Keratinocyte (primary cell): ENCODE measurements at regions not wholly inside any gene's neighbourhood (a gene's known extent, or its start where the extent isn't known, plus 50 kb on each side); places are given as distances from the start of the nearest gene placed in this dataset.

Experiments
- CTCF ChIP-seq, 3 experiments: IDR thresholded peaks in 1 of 3; conservative IDR thresholded peaks in 1 of 3; optimal IDR thresholded peaks in 1 of 3; 2 replicates in 2 of 3; 3 replicates in 1 of 3; pipeline versions ENCODE3 to v1.5.1; 2011; ENCODE audit warnings: low read length in 3 of 3, mild to moderate bottlenecking in 3 of 3, moderate library complexity in 2 of 3, control low read depth in 1 of 3, inconsistent platforms in 1 of 3; ENCODE audit not compliant: insufficient read depth in 2 of 3; ENCODE audit errors: extremely low read depth in 1 of 3
- EZH2 ChIP-seq: IDR thresholded peaks from one replicate; pipeline ENCODE4 v1.6.1; 2012; ENCODE audit warnings: inconsistent platforms, mild to moderate bottlenecking, low read length, moderate library complexity

GRCh38 chr15:70327856-70328678 is 230.3 kb upstream of the TLE3 start:
- TF ChIP-seq CTCF (optimal IDR thresholded peaks at IDR 0.05 in 1 of 3, IDR thresholded peaks at IDR 0.05 in 1 of 3, conservative IDR thresholded peaks at IDR 0.05 in 1 of 3; ENCODE audit: extremely low read depth in 1 of 3, insufficient read depth in 2 of 3, low read length in 3 of 3) (no peak), EZH2 (no peak)
